Panc1 (cell line): ENCODE measurements at regions not wholly inside any gene's neighbourhood (a gene's known extent, or its start where the extent isn't known, plus 50 kb on each side); places are given as distances from the start of the nearest gene placed in this dataset.

Experiments used
- POLR2AphosphoS5 ChIP-seq: IDR thresholded peaks from 2 replicates; pipeline ENCODE4 v1.6.1; 2012; ENCODE audit warnings: mild to moderate bottlenecking, low read depth, low read length, moderate library complexity
- TCF7L2 ChIP-seq: IDR thresholded peaks from 2 replicates; pipeline ENCODE4 v1.6.1; 2011; ENCODE audit warnings: mild to moderate bottlenecking, low read depth, low read length, inconsistent platforms
- TF ChIP-seq, protein P1 (sequence below): fragments of 450-650 bp; IDR thresholded peaks from 2 replicates; pipeline ENCODE4 v1.5.1; 2017; ENCODE audit warnings: mild to moderate bottlenecking
- TF ChIP-seq, protein P2 (sequence below), 2 experiments: IDR thresholded peaks; 2 replicates each; pipeline ENCODE4 v1.6.1; 2011 to 2012; ENCODE audit warnings: low read depth in 2 of 2, control low read depth in 1 of 2, low read length in 1 of 2, mild to moderate bottlenecking in 1 of 2, moderate library complexity in 1 of 2; ENCODE audit not compliant: insufficient read depth in 1 of 2

DNA sequence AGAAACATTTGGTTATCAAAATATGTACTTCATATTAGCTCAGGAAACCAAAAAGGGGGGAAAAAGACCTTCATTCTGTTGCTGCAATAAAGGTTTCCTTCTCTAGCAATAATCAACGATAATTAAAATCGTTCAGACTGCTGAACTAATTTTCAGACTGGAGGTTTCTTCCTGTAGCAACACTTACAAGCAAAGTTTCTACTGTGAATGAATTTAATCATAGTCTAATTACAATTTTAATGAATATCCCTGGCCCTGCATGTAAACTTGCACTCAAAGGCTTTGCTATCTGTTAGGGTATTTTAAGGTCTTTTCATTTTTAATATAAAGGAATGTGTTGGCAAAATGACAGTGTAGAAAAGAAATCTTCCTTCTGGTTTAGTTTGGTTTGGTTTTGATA, 265.2 kb downstream of the QDPR start:
- TF ChIP-seq, protein P1, sequence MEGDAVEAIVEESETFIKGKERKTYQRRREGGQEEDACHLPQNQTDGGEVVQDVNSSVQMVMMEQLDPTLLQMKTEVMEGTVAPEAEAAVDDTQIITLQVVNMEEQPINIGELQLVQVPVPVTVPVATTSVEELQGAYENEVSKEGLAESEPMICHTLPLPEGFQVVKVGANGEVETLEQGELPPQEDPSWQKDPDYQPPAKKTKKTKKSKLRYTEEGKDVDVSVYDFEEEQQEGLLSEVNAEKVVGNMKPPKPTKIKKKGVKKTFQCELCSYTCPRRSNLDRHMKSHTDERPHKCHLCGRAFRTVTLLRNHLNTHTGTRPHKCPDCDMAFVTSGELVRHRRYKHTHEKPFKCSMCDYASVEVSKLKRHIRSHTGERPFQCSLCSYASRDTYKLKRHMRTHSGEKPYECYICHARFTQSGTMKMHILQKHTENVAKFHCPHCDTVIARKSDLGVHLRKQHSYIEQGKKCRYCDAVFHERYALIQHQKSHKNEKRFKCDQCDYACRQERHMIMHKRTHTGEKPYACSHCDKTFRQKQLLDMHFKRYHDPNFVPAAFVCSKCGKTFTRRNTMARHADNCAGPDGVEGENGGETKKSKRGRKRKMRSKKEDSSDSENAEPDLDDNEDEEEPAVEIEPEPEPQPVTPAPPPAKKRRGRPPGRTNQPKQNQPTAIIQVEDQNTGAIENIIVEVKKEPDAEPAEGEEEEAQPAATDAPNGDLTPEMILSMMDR, result no peak
- TF ChIP-seq TCF7L2 (no peak), POLR2AphosphoS5 (no peak)
- TF ChIP-seq, protein P2, sequence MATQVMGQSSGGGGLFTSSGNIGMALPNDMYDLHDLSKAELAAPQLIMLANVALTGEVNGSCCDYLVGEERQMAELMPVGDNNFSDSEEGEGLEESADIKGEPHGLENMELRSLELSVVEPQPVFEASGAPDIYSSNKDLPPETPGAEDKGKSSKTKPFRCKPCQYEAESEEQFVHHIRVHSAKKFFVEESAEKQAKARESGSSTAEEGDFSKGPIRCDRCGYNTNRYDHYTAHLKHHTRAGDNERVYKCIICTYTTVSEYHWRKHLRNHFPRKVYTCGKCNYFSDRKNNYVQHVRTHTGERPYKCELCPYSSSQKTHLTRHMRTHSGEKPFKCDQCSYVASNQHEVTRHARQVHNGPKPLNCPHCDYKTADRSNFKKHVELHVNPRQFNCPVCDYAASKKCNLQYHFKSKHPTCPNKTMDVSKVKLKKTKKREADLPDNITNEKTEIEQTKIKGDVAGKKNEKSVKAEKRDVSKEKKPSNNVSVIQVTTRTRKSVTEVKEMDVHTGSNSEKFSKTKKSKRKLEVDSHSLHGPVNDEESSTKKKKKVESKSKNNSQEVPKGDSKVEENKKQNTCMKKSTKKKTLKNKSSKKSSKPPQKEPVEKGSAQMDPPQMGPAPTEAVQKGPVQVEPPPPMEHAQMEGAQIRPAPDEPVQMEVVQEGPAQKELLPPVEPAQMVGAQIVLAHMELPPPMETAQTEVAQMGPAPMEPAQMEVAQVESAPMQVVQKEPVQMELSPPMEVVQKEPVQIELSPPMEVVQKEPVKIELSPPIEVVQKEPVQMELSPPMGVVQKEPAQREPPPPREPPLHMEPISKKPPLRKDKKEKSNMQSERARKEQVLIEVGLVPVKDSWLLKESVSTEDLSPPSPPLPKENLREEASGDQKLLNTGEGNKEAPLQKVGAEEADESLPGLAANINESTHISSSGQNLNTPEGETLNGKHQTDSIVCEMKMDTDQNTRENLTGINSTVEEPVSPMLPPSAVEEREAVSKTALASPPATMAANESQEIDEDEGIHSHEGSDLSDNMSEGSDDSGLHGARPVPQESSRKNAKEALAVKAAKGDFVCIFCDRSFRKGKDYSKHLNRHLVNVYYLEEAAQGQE (IDR thresholded peaks at IDR 0.05; ENCODE audit: insufficient read depth in 1 of 2, low read depth in 2 of 2, low read length in 1 of 2), result no peak
